Progenitor cell of endocrine pancreas (in vitro differentiated cells): ENCODE measurements at regions not wholly inside any gene's neighbourhood (a gene's known extent, or its start where the extent isn't known, plus 50 kb on each side); places are given as distances from the start of the nearest gene placed in this dataset.

Source experiments
- DNase-seq: peaks from one replicate; pipeline ENCODE4 v3.0.0; 2021; ENCODE audit warnings: low spot score; ENCODE audit not compliant: unreplicated experiment
- H3K27ac Mint-ChIP-seq: 2 replicates; pipeline ENCODE4 v1.8.0; 2021; ENCODE audit warnings: mild to moderate bottlenecking, moderate library complexity, mixed read lengths
- H3K27me3 Mint-ChIP-seq: 2 replicates; pipeline ENCODE4 v1.8.0; 2021; ENCODE audit warnings: mixed read lengths
- H3K36me3 Mint-ChIP-seq: 2 replicates; pipeline ENCODE4 v1.8.0; 2022; ENCODE audit warnings: mixed read lengths; ENCODE audit not compliant: insufficient read depth
- H3K4me1 Mint-ChIP-seq: 2 replicates; pipeline ENCODE4 v1.8.0; 2021; ENCODE audit warnings: low read depth, mixed read lengths
- H3K4me3 Mint-ChIP-seq: 2 replicates; pipeline ENCODE4 v1.8.0; 2021; ENCODE audit warnings: low read depth, mild to moderate bottlenecking, moderate library complexity, mixed read lengths
- H3K9me3 Mint-ChIP-seq: 2 replicates; pipeline ENCODE4 v1.8.0; 2021; ENCODE audit warnings: low read depth, mixed read lengths
- CTCF ChIP-seq: fragments of 200-600 bp; sonication (generic); IDR thresholded peaks from one replicate; pipeline ENCODE4 v1.5.0; 2021; ENCODE audit warnings: antibody characterized with exemption, mild to moderate bottlenecking; ENCODE audit not compliant: unreplicated experiment

- peaks cover 3% of the 10 kb centered on the region for H3K9me3 Mint-ChIP-seq
- H3K27ac Mint-ChIP-seq: no peak overlapping the region
- DNase-seq: no peak
- H3K36me3 Mint-ChIP-seq: no peaks in the 10 kb centered on the region
- TF ChIP-seq CTCF: no peak
- no peak overlapping the region for H3K4me3 Mint-ChIP-seq
- no peaks in the 10 kb centered on the region for H3K4me1 Mint-ChIP-seq
- no peaks in the 10 kb centered on the region for H3K27me3 Mint-ChIP-seq
Observed at GRCh38 chr2:103469800-103470199, 708.0 kb downstream of the TMEM182 start.

DNA sequence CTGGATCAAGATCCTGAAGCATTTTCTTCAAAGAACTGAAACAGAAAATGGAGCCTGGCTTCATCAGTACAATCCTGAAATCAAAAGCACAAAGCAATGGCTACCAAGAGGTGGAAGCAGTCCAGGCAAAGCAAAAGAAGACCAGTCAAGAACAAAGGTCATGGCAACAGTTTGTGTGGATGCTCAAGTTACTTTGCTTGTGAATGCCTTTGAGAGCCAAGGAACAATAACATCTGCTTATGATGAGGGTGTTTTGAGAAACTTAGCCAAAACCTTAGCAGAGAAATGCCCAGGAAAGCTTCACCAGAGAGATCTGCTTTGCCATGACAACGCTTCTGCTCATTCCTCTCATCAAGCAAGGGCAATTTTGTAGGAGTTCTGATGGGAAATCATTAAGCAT is 723.1 kb downstream of the TMEM182 start:
- no peak for TF ChIP-seq CTCF
- Mint-ChIP-seq H3K9me3 (no peaks in the 10 kb centered on the region), H3K27ac (no peak overlapping the region), H3K27me3 (peaks cover 3% of the 10 kb centered on the region), H3K4me3 (no peak overlapping the region), H3K36me3 (no peaks in the 10 kb centered on the region), H3K4me1 (no peaks in the 10 kb centered on the region)
- no peak for DNase-seq

DNA sequence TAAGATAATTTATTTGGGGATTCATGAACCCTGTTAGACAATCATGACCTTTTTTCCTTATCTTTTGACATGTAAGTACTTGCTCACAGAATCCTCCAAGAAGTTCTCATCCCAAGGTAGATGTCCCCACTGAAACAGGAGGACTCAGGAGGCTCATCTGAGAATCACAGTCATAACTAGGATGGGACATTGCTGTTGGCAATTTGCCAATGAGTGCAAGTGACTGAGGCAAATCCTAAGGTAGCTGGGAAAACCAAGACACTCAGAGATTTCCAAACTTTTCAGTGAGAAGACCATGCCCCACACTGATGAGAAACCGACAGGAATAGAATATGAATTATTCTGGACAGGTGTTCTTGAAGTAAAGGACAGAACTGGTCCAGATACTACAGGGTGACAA is 735.0 kb downstream of the TMEM182 start:
- H3K4me3 Mint-ChIP-seq: no peak overlapping the region
- no peak for TF ChIP-seq CTCF
- peaks cover 3% of the 10 kb centered on the region for H3K9me3 Mint-ChIP-seq
- DNase-seq: no peak
- no peaks in the 10 kb centered on the region for H3K36me3 Mint-ChIP-seq
- H3K4me1 Mint-ChIP-seq: no peaks in the 10 kb centered on the region
- H3K27ac Mint-ChIP-seq: no peak overlapping the region
- H3K27me3 Mint-ChIP-seq: no peaks in the 10 kb centered on the region

- TF ChIP-seq CTCF: no peak
- H3K27me3 Mint-ChIP-seq: no peaks in the 10 kb centered on the region
- H3K4me1 Mint-ChIP-seq: no peaks in the 10 kb centered on the region
- no peak overlapping the region for H3K4me3 Mint-ChIP-seq
- H3K27ac Mint-ChIP-seq: no peak overlapping the region
- no peaks in the 10 kb centered on the region for H3K36me3 Mint-ChIP-seq
- DNase-seq: no peak
- H3K9me3 Mint-ChIP-seq: no peaks in the 10 kb centered on the region
Observed at GRCh38 chr2:103506812-103507211, 745.0 kb downstream of the TMEM182 start.

DNA sequence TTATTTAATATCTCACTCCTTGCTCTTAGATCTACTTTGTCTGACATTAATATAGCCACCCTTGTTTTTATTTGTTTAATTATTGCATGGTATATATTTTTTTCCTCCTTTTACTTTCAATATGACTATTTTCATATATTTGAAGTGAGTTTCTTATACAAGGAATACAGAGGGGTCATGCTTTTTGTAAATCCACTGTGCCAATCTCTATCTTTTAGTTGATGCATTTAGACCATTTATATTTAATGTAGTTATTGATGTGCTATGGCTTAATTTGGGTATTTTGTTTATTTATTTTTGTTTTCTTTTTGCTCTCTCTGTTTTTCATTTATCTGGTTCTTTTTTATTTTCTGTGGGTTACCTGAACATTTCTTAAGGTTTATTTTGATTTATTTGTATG is 750.6 kb downstream of the TMEM182 start:
- no peak for TF ChIP-seq CTCF
- Mint-ChIP-seq H3K27me3 (no peaks in the 10 kb centered on the region), H3K27ac (no peak overlapping the region), H3K4me1 (no peaks in the 10 kb centered on the region), H3K4me3 (no peak overlapping the region), H3K9me3 (peaks cover 4% of the 10 kb centered on the region), H3K36me3 (no peaks in the 10 kb centered on the region)
- DNase-seq: no peak
